Activated CD8-positive, alpha-beta memory T cell treated with anti-CD3 and anti-CD28 coated beads, Interleukin-2, amount 50 U/mL, for 1 hour (primary cell): ENCODE measurements at regions not wholly inside any gene's neighbourhood (a gene's known extent, or its start where the extent isn't known, plus 50 kb on each side); places are given as distances from the start of the nearest gene placed in this dataset.
"Not testable (repeated sequence)": the region's sequence is repeated elsewhere in the genome, so short reads cannot be mapped to it uniquely, and the experiment has no call there.

Experiments
- DNase-seq: peaks from one replicate; pipeline ENCODE4 v3.0.0-alpha.2; 2020; ENCODE audit errors: extremely low read depth

- no peak for DNase-seq
Observed at GRCh38 chr13:23947893-23948292, 50.6 kb upstream of the C1QTNF9B start.

- DNase-seq, result no peak
Observed at GRCh38 chr13:23949200-23949599, 51.9 kb upstream of the C1QTNF9B start.

- DNase-seq, result no peak
Observed at GRCh38 chr13:23949736-23950135, 52.4 kb upstream of the C1QTNF9B start.

GRCh38 chr13:23950736-23951510, 53.6 kb upstream of the C1QTNF9B start:
- no peak for DNase-seq

GRCh38 chr13:23952796-23953195, 55.5 kb upstream of the C1QTNF9B start:
- no peak for DNase-seq

- DNase-seq, result no peak
Observed at GRCh38 chr13:23953860-23954512, 56.7 kb upstream of the C1QTNF9B start.

GRCh38 chr13:23955064-23955463, 57.8 kb upstream of the C1QTNF9B start:
- no peak for DNase-seq

- no peak for DNase-seq
Observed at GRCh38 chr13:23956106-23956505, 58.8 kb upstream of the C1QTNF9B start.

- no peak for DNase-seq
Observed at GRCh38 chr13:23957981-23958380, 60.7 kb upstream of the C1QTNF9B start.

- DNase-seq, result no peak
Observed at GRCh38 chr13:23959231-23959862, 62.0 kb upstream of the C1QTNF9B start.

GRCh38 chr13:23960566-23961156, 63.4 kb upstream of the C1QTNF9B start:
- DNase-seq, result no peak

GRCh38 chr13:23963184-23963931, 66.1 kb upstream of the C1QTNF9B start:
- no peak for DNase-seq

- no peak for DNase-seq
Observed at GRCh38 chr13:23963947-23964346, 66.6 kb upstream of the C1QTNF9B start.

GRCh38 chr13:23965346-23965745, 68.0 kb upstream of the C1QTNF9B start:
- no peak for DNase-seq

- no peak for DNase-seq
Observed at GRCh38 chr13:23966221-23966690, 69.0 kb upstream of the C1QTNF9B start.

- DNase-seq, result no peak
Observed at GRCh38 chr13:23966691-23967615, 69.7 kb upstream of the C1QTNF9B start.

- not testable (repeated sequence) for DNase-seq
Observed at GRCh38 chr13:23967792-23968191, 70.5 kb upstream of the C1QTNF9B start.

GRCh38 chr13:23969647-23970046, 72.3 kb upstream of the C1QTNF9B start:
- DNase-seq, result no peak

- DNase-seq, result no peak
Observed at GRCh38 chr13:23979361-23980159, 82.3 kb upstream of the C1QTNF9B start.

- peak; percentile 78 for DNase-seq
Observed at GRCh38 chr13:23980160-23980551, 82.9 kb upstream of the C1QTNF9B start.
